Panc1 (cell line): ENCODE measurements at regions not wholly inside any gene's neighbourhood (a gene's known extent, or its start where the extent isn't known, plus 50 kb on each side); places are given as distances from the start of the nearest gene placed in this dataset.

ENCODE experiments used
- CTCF ChIP-seq: fragments of 450-650 bp; IDR thresholded peaks from 2 replicates; pipeline ENCODE4 v1.5.1; 2017; ENCODE audit warnings: mild to moderate bottlenecking
- POLR2AphosphoS5 ChIP-seq: IDR thresholded peaks from 2 replicates; pipeline ENCODE4 v1.6.1; 2012; ENCODE audit warnings: mild to moderate bottlenecking, low read depth, low read length, moderate library complexity
- TF ChIP-seq, protein P1 (sequence below), 2 experiments: IDR thresholded peaks; 2 replicates each; pipeline ENCODE4 v1.6.1; 2011 to 2012; ENCODE audit warnings: low read depth in 2 of 2, control low read depth in 1 of 2, low read length in 1 of 2, mild to moderate bottlenecking in 1 of 2, moderate library complexity in 1 of 2; ENCODE audit not compliant: insufficient read depth in 1 of 2

GRCh38 chr2:189951791-189952535, 110.6 kb downstream of the MSTN start:
- TF ChIP-seq POLR2AphosphoS5: no peak
- no peak for TF ChIP-seq CTCF
- TF ChIP-seq, protein P1, sequence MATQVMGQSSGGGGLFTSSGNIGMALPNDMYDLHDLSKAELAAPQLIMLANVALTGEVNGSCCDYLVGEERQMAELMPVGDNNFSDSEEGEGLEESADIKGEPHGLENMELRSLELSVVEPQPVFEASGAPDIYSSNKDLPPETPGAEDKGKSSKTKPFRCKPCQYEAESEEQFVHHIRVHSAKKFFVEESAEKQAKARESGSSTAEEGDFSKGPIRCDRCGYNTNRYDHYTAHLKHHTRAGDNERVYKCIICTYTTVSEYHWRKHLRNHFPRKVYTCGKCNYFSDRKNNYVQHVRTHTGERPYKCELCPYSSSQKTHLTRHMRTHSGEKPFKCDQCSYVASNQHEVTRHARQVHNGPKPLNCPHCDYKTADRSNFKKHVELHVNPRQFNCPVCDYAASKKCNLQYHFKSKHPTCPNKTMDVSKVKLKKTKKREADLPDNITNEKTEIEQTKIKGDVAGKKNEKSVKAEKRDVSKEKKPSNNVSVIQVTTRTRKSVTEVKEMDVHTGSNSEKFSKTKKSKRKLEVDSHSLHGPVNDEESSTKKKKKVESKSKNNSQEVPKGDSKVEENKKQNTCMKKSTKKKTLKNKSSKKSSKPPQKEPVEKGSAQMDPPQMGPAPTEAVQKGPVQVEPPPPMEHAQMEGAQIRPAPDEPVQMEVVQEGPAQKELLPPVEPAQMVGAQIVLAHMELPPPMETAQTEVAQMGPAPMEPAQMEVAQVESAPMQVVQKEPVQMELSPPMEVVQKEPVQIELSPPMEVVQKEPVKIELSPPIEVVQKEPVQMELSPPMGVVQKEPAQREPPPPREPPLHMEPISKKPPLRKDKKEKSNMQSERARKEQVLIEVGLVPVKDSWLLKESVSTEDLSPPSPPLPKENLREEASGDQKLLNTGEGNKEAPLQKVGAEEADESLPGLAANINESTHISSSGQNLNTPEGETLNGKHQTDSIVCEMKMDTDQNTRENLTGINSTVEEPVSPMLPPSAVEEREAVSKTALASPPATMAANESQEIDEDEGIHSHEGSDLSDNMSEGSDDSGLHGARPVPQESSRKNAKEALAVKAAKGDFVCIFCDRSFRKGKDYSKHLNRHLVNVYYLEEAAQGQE (IDR thresholded peaks at IDR 0.05; ENCODE audit: insufficient read depth in 1 of 2, low read depth in 2 of 2, low read length in 1 of 2): no peak
